ENCODE measurements at regions not wholly inside any gene's neighbourhood (a gene's known extent, or its start where the extent isn't known, plus 50 kb on each side); places are given as distances from the start of the nearest gene placed in this dataset.

- no peak for ATAC-seq
- DNase-seq = no peak
These were observed 173.0 kb downstream of the LEPR start for GRCh38 chr1:65593516-65593915.

DNA sequence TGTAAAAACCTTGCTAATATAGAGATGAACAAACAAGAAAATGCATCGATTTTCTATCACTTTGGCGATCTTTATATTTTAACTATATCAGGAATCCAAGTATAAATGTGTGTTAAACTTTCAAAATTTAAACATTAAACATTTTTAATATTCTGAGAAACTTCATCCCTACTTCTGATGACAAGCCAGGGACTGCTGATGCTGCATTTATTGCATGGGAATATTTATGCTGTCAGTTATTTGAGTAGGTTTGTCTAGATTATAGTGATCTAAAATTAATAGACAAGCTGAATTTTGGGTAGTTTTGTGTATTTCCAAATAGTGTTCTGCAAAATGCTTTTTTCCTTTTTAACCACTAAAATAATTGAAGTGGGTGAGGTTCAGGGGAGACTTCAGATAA is 175.3 kb downstream of the LEPR start:
- ATAC-seq (no peak), DNase-seq (no peak)
- TF ChIP-seq, protein P1, sequence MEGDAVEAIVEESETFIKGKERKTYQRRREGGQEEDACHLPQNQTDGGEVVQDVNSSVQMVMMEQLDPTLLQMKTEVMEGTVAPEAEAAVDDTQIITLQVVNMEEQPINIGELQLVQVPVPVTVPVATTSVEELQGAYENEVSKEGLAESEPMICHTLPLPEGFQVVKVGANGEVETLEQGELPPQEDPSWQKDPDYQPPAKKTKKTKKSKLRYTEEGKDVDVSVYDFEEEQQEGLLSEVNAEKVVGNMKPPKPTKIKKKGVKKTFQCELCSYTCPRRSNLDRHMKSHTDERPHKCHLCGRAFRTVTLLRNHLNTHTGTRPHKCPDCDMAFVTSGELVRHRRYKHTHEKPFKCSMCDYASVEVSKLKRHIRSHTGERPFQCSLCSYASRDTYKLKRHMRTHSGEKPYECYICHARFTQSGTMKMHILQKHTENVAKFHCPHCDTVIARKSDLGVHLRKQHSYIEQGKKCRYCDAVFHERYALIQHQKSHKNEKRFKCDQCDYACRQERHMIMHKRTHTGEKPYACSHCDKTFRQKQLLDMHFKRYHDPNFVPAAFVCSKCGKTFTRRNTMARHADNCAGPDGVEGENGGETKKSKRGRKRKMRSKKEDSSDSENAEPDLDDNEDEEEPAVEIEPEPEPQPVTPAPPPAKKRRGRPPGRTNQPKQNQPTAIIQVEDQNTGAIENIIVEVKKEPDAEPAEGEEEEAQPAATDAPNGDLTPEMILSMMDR (IDR thresholded peaks at IDR 0.05) = no peak
- H3K27me3 ChIP-seq = no peaks in the 10 kb centered on the region
- H3K27ac ChIP-seq = no peak overlapping the region
- no peaks in the 10 kb centered on the region for H3K4me1 ChIP-seq
- 95 to 97% methylated on average over 2 of the region's 2 CpGs for WGBS, 2 donors
- peaks cover 0 to 6% (median 0%) of the 10 kb centered on the region in 9 donors for H3K36me3 ChIP-seq
- H3K9me3 ChIP-seq = no peaks in the 10 kb centered on the region
- intact Hi-C loops (cut with DNase I) = no loop called here
- no peak overlapping the region for H3K4me3 ChIP-seq

More at GRCh38 chr1:65593516-65593915, 173.0 kb downstream of the LEPR start:
- TF ChIP-seq, protein P1 (IDR thresholded peaks at IDR 0.05) = no peak
- Histone ChIP-seq H3K27ac (no peak overlapping the region), H3K4me3 (no peak overlapping the region), H3K9me3 (peaks cover 0 to 5% (median 0%) of the 10 kb centered on the region in 11 donors), H3K27me3 (no peaks in the 10 kb centered on the region), H3K4me1 (no peaks in the 10 kb centered on the region), H3K36me3 (peaks cover 0 to 6% (median 0%) of the 10 kb centered on the region in 9 donors)
- WGBS, 2 donors = 95% methylated on average over 2 of the region's 2 CpGs
- intact Hi-C loops (cut with DNase I) = no loop called here

DNA sequence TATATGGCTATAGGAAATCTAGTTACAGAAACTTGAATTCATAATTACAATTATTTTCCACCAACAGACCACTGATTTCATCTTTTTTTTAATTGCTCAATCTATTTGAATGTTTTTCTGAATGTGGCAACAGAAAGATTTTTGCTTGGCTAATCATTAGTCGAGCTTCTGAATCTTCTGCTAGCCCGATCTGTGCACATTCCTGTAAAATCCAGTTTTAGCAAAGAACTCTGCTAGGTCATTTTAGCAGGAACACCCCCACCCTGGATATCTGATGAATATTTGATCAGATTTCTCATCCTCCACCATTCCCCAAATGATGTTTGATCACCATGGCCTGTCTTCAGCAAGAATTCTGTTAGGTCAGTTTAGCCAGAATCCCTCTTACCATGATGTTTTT is 176.3 kb downstream of the LEPR start:
- intact Hi-C loops (cut with DNase I) = no loop called here
- H3K27ac ChIP-seq = no peak overlapping the region
- no peaks in the 10 kb centered on the region for H3K27me3 ChIP-seq
- H3K4me1 ChIP-seq = no peaks in the 10 kb centered on the region
- H3K4me3 ChIP-seq = no peak overlapping the region
- no peaks in the 10 kb centered on the region for H3K9me3 ChIP-seq
- TF ChIP-seq, protein P1 (IDR thresholded peaks at IDR 0.05) = no peak
- ATAC-seq (no peak), DNase-seq (no peak)
- peaks cover 0 to 6% (median 0%) of the 10 kb centered on the region in 9 donors for H3K36me3 ChIP-seq
- WGBS, 2 donors = 96 to 97% methylated on average over 2 of the region's 2 CpGs

DNA sequence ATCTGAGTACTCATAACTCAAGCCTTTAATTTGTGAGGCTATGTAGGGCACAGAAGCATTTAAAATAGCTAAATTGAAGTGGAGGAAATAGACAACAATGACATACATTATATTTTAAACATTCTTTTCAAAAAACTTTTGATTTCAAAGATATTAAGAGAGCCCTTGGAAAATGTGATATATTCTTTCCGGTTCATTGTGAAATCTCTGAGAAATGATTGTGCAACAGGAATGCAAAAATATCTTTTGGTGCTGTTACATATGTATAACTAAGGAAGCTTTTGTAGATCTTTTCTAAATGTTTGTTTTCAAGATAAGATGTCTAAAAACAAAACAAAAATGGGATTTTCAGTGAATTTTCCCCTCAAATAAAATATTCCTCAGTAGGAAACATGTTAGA is 185.2 kb downstream of the LEPR start:
- no peak overlapping the region for H3K27ac ChIP-seq
- no peak for DNase-seq
- H3K4me1 ChIP-seq = peaks cover 0 to 21% (median 0%) of the 10 kb centered on the region in 9 donors
- H3K4me3 ChIP-seq = no peak overlapping the region
- intact Hi-C loops (cut with DNase I) = no loop called here
- whole genome bisulfite sequencing, 2 donors = 79 to 82% methylated on average over 1 of the region's 1 CpG
- no peaks in the 10 kb centered on the region for H3K9me3 ChIP-seq
- TF ChIP-seq, protein P1 (IDR thresholded peaks at IDR 0.05) = no peak
- H3K27me3 ChIP-seq = no peaks in the 10 kb centered on the region
- no peak for ATAC-seq
- H3K36me3 ChIP-seq = peaks cover 0 to 7% (median 0%) of the 10 kb centered on the region in 9 donors

Measured in heart right ventricle (tissue), 16 donors.